ENCODE measurements at regions not wholly inside any gene's neighbourhood (a gene's known extent, or its start where the extent isn't known, plus 50 kb on each side); places are given as distances from the start of the nearest gene placed in this dataset.

- no peaks in the 10 kb centered on the region for H3K4me1 ChIP-seq
- H3K27me3 ChIP-seq, result no peaks in the 10 kb centered on the region
- intact Hi-C loops (cut with DNase I; ENCODE audit: low total_unique reads), result no loop called here
- TF ChIP-seq POLR2AphosphoS5 (IDR thresholded peaks at IDR 0.05) (no peak), EP300 (IDR thresholded peaks at IDR 0.05) (no peak), CTCF (IDR thresholded peaks at IDR 0.05) (no peak), POLR2A (IDR thresholded peaks at IDR 0.05) (no peak)
- WGBS, 5 donors, result 93 to 100% (median 98%) methylated on average over 2 of the region's 2 CpGs
- no peak overlapping the region for H3K4me3 ChIP-seq
- no peaks in the 10 kb centered on the region for H3K36me3 ChIP-seq
- no peaks in the 10 kb centered on the region for H3K9me3 ChIP-seq
- H3K27ac ChIP-seq, result no peak overlapping the region
- DNase-seq, result no peak
Observed at GRCh38 chr7:8353991-8354390, 79.4 kb upstream of the NXPH1 start.

GRCh38 chr7:8354503-8354902 lies 78.9 kb upstream of the NXPH1 start:
- H3K4me3 ChIP-seq, result no peak overlapping the region
- no peaks in the 10 kb centered on the region for H3K9me3 ChIP-seq
- intact Hi-C loops (cut with DNase I; ENCODE audit: low total_unique reads), result no loop called here
- H3K36me3 ChIP-seq, result no peaks in the 10 kb centered on the region
- TF ChIP-seq POLR2A (IDR thresholded peaks at IDR 0.05), result no peak
- TF ChIP-seq EP300 (IDR thresholded peaks at IDR 0.05), result no peak
- TF ChIP-seq CTCF (IDR thresholded peaks at IDR 0.05), result no peak
- no peak for TF ChIP-seq POLR2AphosphoS5 (IDR thresholded peaks at IDR 0.05)
- DNase-seq, result no peak
- no peak overlapping the region for H3K27ac ChIP-seq
- 55 to 65% (median 61%) methylated on average over 4 of the region's 4 CpGs for WGBS, 5 donors
- no peaks in the 10 kb centered on the region for H3K27me3 ChIP-seq
- H3K4me1 ChIP-seq, result no peaks in the 10 kb centered on the region

GRCh38 chr7:8356071-8356470 lies 77.3 kb upstream of the NXPH1 start:
- Histone ChIP-seq H3K4me3 (no peak overlapping the region), H3K27ac (no peak overlapping the region), H3K9me3 (no peaks in the 10 kb centered on the region), H3K36me3 (no peaks in the 10 kb centered on the region), H3K27me3 (no peaks in the 10 kb centered on the region), H3K4me1 (no peaks in the 10 kb centered on the region)
- 78 to 85% (median 80%) methylated on average over 3 of the region's 3 CpGs for WGBS, 5 donors
- intact Hi-C loops (cut with DNase I; ENCODE audit: low total_unique reads), result no loop called here
- no peak for DNase-seq
- no peak for TF ChIP-seq POLR2AphosphoS5 (IDR thresholded peaks at IDR 0.05)
- TF ChIP-seq CTCF (IDR thresholded peaks at IDR 0.05), result no peak
- no peak for TF ChIP-seq EP300 (IDR thresholded peaks at IDR 0.05)
- TF ChIP-seq POLR2A (IDR thresholded peaks at IDR 0.05), result no peak

GRCh38 chr7:8357536-8357935 lies 75.9 kb upstream of the NXPH1 start:
- 47 to 67% (median 57%) methylated on average over 2 of the region's 2 CpGs for WGBS, 5 donors
- no peak overlapping the region for H3K27ac ChIP-seq
- DNase-seq, result no peak
- no peaks in the 10 kb centered on the region for H3K9me3 ChIP-seq
- no peaks in the 10 kb centered on the region for H3K27me3 ChIP-seq
- TF ChIP-seq POLR2AphosphoS5 (IDR thresholded peaks at IDR 0.05) (no peak), CTCF (IDR thresholded peaks at IDR 0.05) (no peak), EP300 (IDR thresholded peaks at IDR 0.05) (no peak), POLR2A (IDR thresholded peaks at IDR 0.05) (no peak)
- intact Hi-C loops (cut with DNase I; ENCODE audit: low total_unique reads), result no loop called here
- no peak overlapping the region for H3K4me3 ChIP-seq
- no peaks in the 10 kb centered on the region for H3K4me1 ChIP-seq
- H3K36me3 ChIP-seq, result no peaks in the 10 kb centered on the region
